ENCODE measurements at regions not wholly inside any gene's neighbourhood (a gene's known extent, or its start where the extent isn't known, plus 50 kb on each side); places are given as distances from the start of the nearest gene placed in this dataset.

- TF ChIP-seq, protein P1, sequence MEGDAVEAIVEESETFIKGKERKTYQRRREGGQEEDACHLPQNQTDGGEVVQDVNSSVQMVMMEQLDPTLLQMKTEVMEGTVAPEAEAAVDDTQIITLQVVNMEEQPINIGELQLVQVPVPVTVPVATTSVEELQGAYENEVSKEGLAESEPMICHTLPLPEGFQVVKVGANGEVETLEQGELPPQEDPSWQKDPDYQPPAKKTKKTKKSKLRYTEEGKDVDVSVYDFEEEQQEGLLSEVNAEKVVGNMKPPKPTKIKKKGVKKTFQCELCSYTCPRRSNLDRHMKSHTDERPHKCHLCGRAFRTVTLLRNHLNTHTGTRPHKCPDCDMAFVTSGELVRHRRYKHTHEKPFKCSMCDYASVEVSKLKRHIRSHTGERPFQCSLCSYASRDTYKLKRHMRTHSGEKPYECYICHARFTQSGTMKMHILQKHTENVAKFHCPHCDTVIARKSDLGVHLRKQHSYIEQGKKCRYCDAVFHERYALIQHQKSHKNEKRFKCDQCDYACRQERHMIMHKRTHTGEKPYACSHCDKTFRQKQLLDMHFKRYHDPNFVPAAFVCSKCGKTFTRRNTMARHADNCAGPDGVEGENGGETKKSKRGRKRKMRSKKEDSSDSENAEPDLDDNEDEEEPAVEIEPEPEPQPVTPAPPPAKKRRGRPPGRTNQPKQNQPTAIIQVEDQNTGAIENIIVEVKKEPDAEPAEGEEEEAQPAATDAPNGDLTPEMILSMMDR (conservative IDR thresholded peaks at IDR 0.05; ENCODE audit: low read length), result no peak
- TF ChIP-seq EZH2phosphoT487 (IDR thresholded peaks at IDR 0.05; ENCODE audit: borderline replicate concordance), result no peak
Observed at GRCh38 chr9:38229104-38229500, 160.1 kb upstream of the SHB start.

All from Loucy (cell line).